Adrenal gland (tissue), 9 donors: ENCODE measurements at regions not wholly inside any gene's neighbourhood (a gene's known extent, or its start where the extent isn't known, plus 50 kb on each side); places are given as distances from the start of the nearest gene placed in this dataset.

ENCODE experiments used
- DNase-seq, 7 donors: peaks; one replicate each; pipeline ENCODE4 v3.0.0-alpha.2; 2019 to 2020
- H3K27ac ChIP-seq, 5 donors: fragments of 200-600 bp; sonication (generic) in 4 of 5; 1 replicate in 3 of 5; 2 replicates in 2 of 5; pipeline versions ENCODE4 v1.5.1 to v1.8.0; 2016 to 2020; ENCODE audit warnings: mild to moderate bottlenecking in 1 of 5
- H3K27me3 ChIP-seq: fragments of 200-600 bp; 2 replicates; pipeline ENCODE4 v1.8.0; 2021
- H3K36me3 ChIP-seq, 2 donors: fragments of 200-600 bp; replicated peaks in 1 of 2; 1 replicate in 1 of 2; 2 replicates in 1 of 2; pipeline versions ENCODE4 v1.5.1 to v1.8.0; 2018 to 2022
- H3K4me1 ChIP-seq, 2 donors: fragments of 200-600 bp; replicated peaks in 1 of 2; 1 replicate in 1 of 2; 2 replicates in 1 of 2; pipeline versions ENCODE4 v1.5.1 to v1.8.0; 2018 to 2021
- H3K4me3 ChIP-seq, 4 donors: fragments of 200-600 bp; sonication (generic) in 3 of 4; one replicate each; pipeline ENCODE4 v1.5.1; 2016 to 2018
- H3K9me3 ChIP-seq, 3 donors: fragments of 200-600 bp; sonication (generic) in 1 of 3; replicated peaks in 1 of 3; 1 replicate in 2 of 3; 2 replicates in 1 of 3; pipeline versions ENCODE4 v1.5.1 to v1.8.0; 2016 to 2021
- POLR2A ChIP-seq, 2 donors: fragments of 450-650 bp; IDR thresholded peaks; one replicate each; pipeline ENCODE4 v1.6.1; 2017; ENCODE audit warnings: antibody characterized with exemption in 2 of 2, mild to moderate bottlenecking in 2 of 2, moderate library complexity in 1 of 2
- WGBS, 4 donors: extraction: QIAGEN DNeasy Blood & Tissue Kit in 2 of 4; methylation state at CpG; one replicate each; pipeline versions ENCODE4 v1.1.5 to v1.1.7; 2013 to 2017; 5-methylcytosine and 5-hydroxymethylcytosine counted together
- intact Hi-C, 2 donors: fragments of 100-400 bp; cut with DNase I; formaldehyde crosslinking; loops; one replicate each; pipeline versions ENCODE4 v1.14.1 to v1.15.0; 2022 to 2023
- TF ChIP-seq, protein P1 (sequence below), 6 experiments: fragments of 450-650 bp in 4 of 6; fragments of 200-600 bp in 2 of 6; sonication (generic) in 1 of 6; IDR thresholded peaks; 1 replicate in 5 of 6; 2 replicates in 1 of 6; pipeline versions ENCODE4 v1.5.1 to v1.8.0; 2016 to 2021; ENCODE audit warnings: antibody characterized with exemption in 6 of 6, mild to moderate bottlenecking in 2 of 6, moderate library complexity in 1 of 6
- donor health status: healthy with polysubstance abuse.
- donor health status: Bipolar disorder and iron deficiency.
- donor health status: DM: yes; HTN: yes; CAD: no.
- donor health status: DM: no; HTN: no; CAD: no.
- donor health status: DM: no; HTN: no; CAD: no.

DNA sequence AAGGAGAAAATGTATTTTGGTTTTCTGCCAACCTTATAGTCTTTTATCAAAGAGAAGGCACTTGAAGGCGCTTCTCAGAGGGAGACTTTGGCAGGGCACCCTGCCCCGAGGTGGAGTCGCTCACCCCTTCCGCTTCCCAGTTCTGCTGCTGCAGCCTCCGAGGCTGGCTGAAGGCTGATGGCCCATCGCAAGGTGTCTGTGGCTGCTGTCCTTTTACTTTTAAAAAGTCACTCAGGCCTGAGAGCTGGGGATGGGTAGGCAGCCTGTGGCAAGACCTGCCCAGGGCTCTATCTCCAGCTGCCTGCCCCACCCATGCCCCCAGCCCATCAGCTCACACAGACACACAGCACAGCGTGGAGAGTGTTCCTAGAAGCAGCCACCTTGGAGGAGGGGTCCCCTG lies 206.6 kb upstream of the CST7 start:
- TF ChIP-seq, protein P1, sequence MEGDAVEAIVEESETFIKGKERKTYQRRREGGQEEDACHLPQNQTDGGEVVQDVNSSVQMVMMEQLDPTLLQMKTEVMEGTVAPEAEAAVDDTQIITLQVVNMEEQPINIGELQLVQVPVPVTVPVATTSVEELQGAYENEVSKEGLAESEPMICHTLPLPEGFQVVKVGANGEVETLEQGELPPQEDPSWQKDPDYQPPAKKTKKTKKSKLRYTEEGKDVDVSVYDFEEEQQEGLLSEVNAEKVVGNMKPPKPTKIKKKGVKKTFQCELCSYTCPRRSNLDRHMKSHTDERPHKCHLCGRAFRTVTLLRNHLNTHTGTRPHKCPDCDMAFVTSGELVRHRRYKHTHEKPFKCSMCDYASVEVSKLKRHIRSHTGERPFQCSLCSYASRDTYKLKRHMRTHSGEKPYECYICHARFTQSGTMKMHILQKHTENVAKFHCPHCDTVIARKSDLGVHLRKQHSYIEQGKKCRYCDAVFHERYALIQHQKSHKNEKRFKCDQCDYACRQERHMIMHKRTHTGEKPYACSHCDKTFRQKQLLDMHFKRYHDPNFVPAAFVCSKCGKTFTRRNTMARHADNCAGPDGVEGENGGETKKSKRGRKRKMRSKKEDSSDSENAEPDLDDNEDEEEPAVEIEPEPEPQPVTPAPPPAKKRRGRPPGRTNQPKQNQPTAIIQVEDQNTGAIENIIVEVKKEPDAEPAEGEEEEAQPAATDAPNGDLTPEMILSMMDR (IDR thresholded peaks at IDR 0.05) = no peak
- Histone ChIP-seq H3K9me3 (no peaks in the 10 kb centered on the region), H3K4me3 (no peak overlapping the region), H3K4me1 (no peaks in the 10 kb centered on the region), H3K36me3 (no peaks in the 10 kb centered on the region), H3K27ac (no peak overlapping the region), H3K27me3 (no peaks in the 10 kb centered on the region)
- peak in 1 of 7 donors; percentile 40 for DNase-seq
- 76 to 78% (median 77%) methylated on average over 7 of the region's 7 CpGs for WGBS, 4 donors
- intact Hi-C loops = no loop called here

DNA sequence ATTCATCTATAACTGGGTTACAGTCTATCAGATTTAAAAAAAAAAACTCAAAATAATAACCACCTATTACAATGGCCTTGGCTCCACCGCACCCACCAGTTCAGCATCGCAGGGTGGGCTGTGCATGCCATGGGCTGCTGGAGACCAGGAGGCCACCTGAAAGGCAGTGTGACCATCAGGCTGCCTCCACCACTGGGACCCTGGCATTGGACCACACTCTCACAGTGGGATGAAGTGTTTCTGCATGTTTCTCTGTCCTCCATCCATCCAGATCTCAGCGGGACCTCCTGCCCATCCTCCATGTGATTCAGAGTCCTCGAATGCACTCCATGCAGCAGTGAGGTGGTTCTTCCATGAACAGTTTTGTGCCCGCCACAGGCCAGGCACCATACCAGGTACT lies 206.1 kb upstream of the CST7 start:
- Histone ChIP-seq H3K27ac (no peak overlapping the region), H3K4me1 (no peaks in the 10 kb centered on the region), H3K9me3 (no peaks in the 10 kb centered on the region), H3K27me3 (no peaks in the 10 kb centered on the region), H3K36me3 (no peaks in the 10 kb centered on the region), H3K4me3 (no peak overlapping the region)
- WGBS, 4 donors = 80 to 91% (median 86%) methylated on average over 5 of the region's 5 CpGs
- TF ChIP-seq POLR2A (IDR thresholded peaks at IDR 0.05) = no peak
- TF ChIP-seq, protein P1 (IDR thresholded peaks at IDR 0.05) = no peak
- intact Hi-C loops = no loop called here
- peak in 1 of 7 donors; percentile 15 for DNase-seq

DNA sequence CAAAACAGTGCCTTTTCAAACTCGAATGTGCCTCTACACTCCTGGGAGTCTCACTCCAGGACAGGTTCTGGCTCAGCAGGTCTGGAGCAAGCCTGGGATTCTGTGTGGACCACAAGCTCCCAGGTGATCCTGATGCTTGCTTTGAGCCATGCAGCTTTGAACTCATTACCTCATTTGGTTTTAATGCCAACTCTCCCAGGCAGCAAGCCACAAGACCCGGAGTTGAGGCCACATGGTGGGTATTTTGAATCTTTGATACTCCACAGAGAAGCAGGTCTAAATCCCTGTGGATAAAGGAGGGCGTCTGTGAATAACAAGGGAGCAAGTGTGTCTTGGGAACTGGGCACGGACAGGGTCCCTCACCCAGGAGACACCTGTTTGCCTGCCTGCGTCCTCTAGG lies 205.4 kb upstream of the CST7 start:
- TF ChIP-seq POLR2A (IDR thresholded peaks at IDR 0.05) = no peak
- TF ChIP-seq, protein P1 (IDR thresholded peaks at IDR 0.05) = no peak
- DNase-seq = no peak
- Histone ChIP-seq H3K36me3 (no peaks in the 10 kb centered on the region), H3K27ac (no peak overlapping the region), H3K4me3 (no peak overlapping the region), H3K27me3 (no peaks in the 10 kb centered on the region), H3K4me1 (no peaks in the 10 kb centered on the region), H3K9me3 (peaks cover 0 to 1% (median 0%) of the 10 kb centered on the region in 3 donors)
- 61 to 68% (median 63%) methylated on average over 4 to 5 of the region's 5 CpGs for WGBS, 4 donors
- intact Hi-C loops = no loop called here

DNA sequence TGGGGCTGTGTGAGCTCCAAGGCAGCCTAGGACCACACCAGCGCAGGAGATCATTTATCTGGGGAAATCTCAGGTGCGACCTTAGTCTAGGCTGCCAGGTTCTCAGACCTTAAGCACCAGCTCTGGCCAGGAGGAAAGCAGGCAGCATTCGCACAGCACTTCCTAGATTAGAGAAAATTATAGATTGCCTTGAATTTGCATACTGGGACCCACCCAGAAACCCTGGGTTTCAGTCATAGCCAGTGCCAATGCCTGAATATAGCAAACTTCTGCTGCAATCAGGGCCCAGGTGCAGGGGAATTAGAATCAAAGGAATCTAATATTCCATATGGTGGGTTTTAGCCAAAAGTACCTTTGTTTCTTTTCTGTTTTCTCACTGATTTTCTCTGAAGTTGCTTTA lies 204.3 kb upstream of the CST7 start:
- TF ChIP-seq POLR2A (IDR thresholded peaks at IDR 0.05) = no peak
- TF ChIP-seq, protein P1 (IDR thresholded peaks at IDR 0.05) = no peak
- Histone ChIP-seq H3K27ac (no peak overlapping the region), H3K4me3 (no peak overlapping the region), H3K4me1 (no peaks in the 10 kb centered on the region), H3K36me3 (no peaks in the 10 kb centered on the region), H3K27me3 (no peaks in the 10 kb centered on the region), H3K9me3 (peaks cover 0 to 5% (median 0%) of the 10 kb centered on the region in 3 donors)
- DNase-seq = peak in 1 of 7 donors; percentile 17
- intact Hi-C loops = no loop called here
- 78 to 90% (median 83%) methylated on average over 3 of the region's 3 CpGs for WGBS, 4 donors
